Sciatic nerve (tissue), 2 donors: ENCODE measurements at regions not wholly inside any gene's neighbourhood (a gene's known extent, or its start where the extent isn't known, plus 50 kb on each side); places are given as distances from the start of the nearest gene placed in this dataset.

Experiments
- ATAC-seq: fragments of 200-7000 bp; cut with Tn5 transposase; one replicate; pipeline ENCODE4 v1.9.1; 2020; ENCODE audit warnings: mild to moderate bottlenecking, moderate library complexity
- DNase-seq: peaks from one replicate; pipeline ENCODE4 v3.0.0-alpha.2; 2020; ENCODE audit warnings: low spot score
- intact Hi-C: fragments of 100-400 bp; cut with DNase I; formaldehyde crosslinking; loops from one replicate; pipeline ENCODE4 v1.14.2; 2022
- donor health status: DM: no; HTN: no; CAD: no.
- donor health status: DM: no; HTN: no; CAD: no.

DNA sequence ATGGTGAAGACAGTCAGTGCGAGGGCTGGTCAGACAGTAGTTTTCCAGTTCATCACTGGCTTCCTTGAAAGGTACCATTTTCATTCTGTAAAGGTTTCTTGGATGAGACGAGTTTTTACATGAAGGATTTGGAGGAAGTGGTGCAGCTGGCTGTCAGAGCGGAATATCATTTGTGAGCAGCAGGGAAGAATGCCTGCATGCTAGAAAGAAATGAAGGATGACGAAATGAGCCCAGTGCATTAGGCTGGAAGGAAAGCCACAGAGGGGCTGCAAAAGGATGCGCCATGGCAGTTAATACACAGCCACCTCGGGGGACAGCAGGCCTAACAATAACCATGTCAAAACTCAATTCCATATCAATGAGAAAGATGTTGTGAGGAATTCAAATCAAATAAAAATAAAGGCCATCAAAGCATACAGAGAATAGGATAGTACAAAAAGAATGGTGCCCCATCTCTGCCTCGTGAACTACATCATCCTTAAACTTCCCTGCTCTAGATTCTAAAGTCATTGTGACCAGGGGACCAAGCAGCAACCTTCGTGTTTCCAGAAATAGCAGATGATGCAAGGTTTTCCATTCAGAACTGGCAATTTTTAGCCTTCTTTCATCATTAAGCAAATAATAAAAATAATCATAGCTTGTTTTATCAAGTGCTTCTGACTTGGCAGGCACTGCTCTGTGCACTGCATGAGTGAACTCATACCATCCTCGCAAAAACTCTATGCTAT, 504.2 kb downstream of the RFC3 start:
- DNase-seq (no peak), ATAC-seq (no peak)

DNA sequence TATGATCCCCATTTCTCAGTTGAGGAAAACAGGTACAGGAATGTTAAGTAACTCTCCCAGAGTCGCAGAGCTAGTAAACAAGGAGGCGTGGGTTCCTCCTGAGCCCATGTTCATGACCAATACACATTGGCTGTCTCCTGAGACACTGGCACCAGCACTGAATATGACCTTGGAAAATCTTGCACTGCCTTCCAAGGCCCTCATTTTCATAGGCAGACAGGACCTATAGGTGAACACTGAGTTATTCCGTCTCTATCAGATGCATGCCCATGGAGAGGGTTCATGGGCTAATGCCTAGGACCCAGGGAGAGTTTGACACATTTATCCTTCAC, 504.8 kb downstream of the RFC3 start:
- no peak for DNase-seq
- intact Hi-C loops, result no loop called here
- no peak for ATAC-seq

More for the DNA sequence above, 504.2 kb downstream of the RFC3 start:
- intact Hi-C loops, result no loop called here

DNA sequence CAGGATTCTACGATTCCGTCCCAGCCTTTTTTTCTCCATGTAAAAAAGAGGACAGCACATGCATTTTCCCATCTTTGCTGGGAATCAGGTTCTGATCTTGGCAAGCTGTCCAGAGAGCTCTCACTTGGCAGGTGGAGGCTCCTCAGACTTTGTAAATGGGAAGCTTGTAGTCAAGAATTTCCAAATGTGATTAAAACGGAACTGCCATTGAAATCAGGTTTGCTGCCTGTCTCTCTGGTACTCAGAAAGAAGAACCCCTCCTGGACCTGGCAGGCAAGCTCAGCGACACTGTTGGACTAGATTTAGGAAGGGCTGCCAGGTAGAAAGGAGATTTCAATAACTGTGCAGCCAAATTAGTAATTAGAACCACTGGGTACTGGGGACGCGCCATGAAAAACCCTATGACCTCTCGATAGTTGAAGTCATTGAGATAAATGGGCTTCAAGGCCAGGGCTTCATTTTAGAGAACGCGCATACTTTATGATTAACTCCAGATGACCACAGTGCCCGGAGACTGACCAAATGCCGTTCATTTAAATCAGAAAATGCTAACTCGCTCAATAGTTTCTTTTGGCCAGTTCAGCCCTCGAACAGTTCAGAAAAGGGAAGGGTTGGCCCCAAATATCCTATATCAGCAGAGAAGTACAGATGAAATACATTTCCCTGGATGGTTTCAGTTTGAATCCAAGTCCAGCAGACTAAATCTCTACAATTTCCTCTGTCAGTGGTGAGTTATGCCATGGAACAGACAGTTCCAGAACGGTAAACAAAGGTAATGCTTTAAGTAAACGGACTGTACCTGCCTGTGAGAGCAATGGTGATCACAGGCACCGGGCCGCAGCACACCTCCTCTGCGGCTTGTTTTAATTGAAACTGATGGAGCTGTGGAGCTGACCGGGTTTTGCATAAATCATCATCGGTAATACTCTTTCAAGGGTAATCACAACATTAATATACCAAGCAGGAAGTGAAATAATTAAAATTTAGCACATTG, 517.4 kb downstream of the RFC3 start:
- intact Hi-C loops, result no loop called here
- DNase-seq (no peak), ATAC-seq (no peak)

DNA sequence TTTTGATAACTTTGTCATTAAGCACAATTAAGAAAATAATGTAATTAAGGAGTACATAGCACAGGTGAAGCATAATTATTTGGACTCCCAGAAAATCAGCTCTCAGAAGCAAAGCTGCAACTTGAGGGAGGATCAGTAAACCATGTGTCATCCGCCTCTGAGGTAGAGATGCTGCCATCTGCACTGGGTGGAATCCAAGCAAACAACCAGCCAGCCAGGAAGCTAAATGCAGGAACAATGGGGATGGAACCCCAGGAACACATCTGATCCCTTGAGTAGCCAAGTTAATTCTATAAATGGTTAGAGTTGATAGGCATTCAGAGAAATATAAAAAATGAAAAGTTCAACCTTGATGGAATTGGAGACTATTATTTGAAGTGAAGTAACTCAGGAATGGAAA, 520.2 kb downstream of the RFC3 start:
- ATAC-seq (no peak), DNase-seq (no peak)
- intact Hi-C loops, result no loop called here

DNA sequence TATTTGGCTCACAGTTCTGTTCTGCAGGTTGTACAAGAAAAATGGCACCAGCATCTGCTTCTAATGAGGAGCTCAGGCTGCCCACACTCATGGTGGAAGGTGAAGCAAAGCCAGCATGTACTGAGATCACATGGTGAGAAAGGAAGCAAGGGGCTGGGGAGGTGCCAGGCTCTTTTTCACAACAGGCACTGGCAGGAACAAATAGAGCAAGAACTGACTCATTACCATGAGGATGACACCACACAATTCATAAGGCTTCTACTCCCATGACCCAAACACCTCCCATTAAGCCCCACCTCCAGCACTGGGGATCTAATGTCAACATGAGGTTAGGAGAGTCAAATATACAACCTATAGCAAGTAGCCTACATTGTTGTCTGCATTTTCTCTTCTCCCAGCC, 522.6 kb downstream of the RFC3 start:
- intact Hi-C loops, result no loop called here
- ATAC-seq (no peak), DNase-seq (no peak)

DNA sequence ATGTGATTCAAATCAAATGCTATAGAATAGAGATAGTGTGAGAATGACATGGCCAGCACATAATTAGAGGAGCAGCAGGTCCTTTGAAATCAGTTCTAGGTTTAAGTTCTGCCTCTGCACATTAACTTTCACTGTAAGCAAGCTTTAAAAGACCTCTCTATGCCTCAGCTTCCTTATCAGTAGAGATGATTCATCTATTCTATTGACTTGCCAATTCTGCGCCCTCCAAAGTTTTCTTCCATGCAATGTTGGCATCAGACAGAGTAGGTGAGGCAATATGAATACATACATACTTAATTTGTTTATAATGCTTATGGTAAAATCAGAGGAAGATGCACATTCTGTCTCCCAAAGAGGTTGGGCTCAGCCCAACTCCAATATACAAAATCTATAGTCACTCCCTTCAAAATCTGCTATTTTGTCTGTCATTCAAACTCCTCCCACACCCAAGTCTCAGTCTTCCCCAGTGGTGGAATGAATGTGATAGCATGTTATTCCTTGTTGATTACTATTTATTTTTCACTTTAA, 525.5 kb downstream of the RFC3 start:
- no peak for DNase-seq
- intact Hi-C loops, result no loop called here
- ATAC-seq, result no peak

DNA sequence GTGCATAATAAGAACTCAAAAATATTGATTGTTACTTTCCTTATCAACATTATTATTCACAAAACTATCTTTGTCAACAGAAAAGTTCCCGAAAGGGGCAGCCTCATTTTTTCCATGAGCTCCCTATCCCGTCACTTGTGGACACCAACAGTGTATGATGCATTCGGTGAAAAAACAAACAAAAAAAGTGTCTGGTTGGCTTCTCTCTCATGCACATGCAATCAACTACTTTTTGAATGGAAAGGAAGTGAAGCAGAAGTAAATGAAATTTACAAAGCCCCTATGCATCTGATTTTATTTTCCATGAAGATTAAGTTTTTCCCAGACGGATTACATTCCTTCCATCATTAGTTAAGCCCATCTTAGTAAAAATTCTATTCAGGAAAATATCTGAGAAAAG, 526.9 kb downstream of the RFC3 start:
- intact Hi-C loops, result no loop called here
- DNase-seq, result no peak
- no peak for ATAC-seq

DNA sequence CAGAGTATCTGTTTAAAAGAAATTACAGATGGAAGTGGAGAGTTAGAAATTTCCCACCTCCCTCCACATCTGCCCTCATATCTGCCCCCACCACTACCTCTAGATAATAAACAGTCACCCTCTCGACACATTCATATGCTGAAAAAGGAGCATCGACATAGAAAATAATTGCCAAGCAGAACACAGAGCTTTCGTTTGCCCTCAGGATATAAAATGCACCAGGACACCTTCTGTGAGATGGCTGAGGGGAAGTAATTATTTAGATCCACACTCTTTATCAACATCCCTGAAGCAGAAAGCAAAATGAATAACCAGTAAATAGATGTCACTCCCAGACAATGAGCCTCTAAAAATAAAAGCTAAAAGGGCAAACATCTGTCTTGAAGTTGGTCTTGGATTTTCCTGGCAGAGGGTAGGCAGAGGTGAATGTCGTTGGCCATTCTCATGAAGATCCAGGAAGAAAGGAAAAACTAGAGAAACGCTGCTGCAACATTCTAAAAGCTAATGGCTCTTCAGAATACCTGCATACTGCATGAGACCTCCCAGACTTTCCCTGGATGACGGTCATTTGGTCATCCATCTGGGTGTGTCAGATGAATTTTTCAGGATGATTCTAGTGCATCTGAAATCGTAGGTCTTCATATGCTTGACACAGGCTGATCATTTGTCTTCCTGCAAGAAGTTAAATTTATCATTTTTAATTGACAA, 527.5 kb downstream of the RFC3 start:
- intact Hi-C loops, result no loop called here
- DNase-seq, result no peak
- no peak for ATAC-seq

DNA sequence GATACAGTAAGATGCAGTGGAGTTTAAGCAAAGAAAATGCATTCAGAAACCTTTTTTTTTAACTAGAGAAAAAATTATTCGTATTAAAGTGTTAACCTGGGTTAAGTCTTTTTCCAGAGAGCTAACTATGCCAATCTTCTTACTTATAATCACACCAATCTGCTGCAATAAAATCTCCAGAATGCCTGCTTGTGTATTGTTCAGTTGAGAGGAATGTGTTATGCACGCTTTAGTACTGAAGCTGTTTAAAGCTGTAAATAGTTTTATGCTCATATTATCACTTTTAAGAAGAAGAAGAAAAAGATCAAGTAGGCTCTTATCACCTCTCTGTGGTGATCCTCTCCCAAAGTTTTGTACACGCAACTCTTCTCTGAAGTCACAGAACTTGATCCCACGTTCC, 528.7 kb downstream of the RFC3 start:
- no peak for ATAC-seq
- intact Hi-C loops, result no loop called here
- no peak for DNase-seq

DNA sequence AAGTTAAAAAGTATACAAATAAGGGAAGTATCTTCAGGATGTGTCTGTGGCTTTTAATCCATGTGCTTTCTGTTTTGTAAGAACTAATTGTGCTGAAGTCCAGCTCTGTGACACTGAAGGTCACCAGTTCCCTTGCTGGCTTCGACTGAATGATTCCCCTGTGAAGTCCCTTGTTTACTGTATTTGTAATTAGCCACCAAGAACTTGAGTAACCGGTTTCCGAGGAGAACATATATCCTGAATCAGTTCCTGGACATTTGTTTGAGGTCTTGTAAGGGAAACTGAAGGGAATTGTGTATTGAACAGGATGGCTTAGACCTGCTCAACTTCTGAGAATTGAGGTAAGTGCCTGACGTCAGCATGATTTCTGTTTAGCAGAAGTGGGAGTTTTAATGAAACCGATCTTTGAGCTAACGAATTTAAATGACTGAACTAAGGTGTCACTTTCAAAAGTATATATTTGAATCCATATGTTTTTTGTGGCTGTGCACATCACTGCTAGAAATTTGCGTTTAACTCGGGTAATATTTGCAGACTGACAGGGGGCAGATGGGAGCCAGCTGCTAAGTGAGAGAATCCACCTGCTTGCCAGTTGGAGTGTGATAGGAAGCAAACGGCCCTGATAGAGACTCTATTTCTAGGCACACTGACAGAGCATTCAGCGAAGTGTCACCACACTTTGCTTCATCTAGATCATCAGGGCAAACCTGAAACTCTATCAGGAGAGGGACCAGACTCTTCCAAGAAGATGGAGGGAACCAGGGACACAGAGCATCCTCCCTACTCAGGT, 530.0 kb downstream of the RFC3 start:
- intact Hi-C loops, result no loop called here
- DNase-seq, result no peak
- peak; percentile 84 for ATAC-seq

DNA sequence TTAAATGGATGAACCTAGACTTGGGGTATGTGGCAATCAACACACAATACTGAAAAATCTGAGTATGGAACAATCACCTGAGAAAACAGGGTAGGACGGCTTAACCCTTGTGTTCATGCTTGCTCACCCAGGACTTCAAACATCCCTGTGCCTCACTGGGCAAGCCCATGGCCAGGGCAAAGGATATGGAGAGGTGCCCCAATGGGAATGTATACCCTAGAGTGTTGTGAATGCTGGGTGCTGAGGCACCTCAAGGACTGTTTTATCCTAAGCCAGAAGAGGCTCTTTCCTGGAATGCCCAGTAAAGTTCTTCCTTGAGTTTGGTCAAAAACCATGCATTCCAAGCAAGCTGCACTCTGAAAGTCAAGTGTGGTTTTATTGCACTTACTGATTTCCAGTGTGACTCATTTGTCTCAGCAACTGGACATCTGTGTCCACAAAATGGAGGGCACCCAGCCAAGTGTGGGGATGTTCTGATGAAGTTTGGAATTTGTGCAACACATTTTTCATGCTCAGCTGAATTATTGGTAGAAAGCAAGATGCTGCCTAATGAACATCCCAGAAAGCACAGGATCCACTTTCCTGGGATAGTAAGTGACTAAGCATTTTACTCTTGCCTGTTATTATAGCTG, 531.3 kb downstream of the RFC3 start:
- intact Hi-C loops, result no loop called here
- ATAC-seq, result peak; percentile 79
- DNase-seq, result peak; percentile 86

DNA sequence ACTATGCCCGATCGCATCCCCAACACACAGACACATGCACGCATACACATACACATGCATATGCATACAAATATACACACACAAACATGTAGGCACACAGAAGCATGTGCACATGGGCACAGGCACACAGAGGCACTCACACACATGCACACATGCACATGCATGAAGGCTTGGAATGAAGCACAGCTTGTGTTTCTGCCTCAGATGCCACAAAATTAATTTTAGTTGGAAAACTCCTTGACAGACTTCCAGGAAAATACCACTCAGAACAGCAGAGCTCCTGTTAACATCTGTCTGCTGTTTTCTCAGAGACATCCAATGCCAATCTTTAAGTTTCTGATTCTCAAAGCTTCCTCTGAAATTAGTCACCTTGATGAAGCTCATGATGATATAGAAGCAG, 532.7 kb downstream of the RFC3 start:
- ATAC-seq (no peak), DNase-seq (no peak)
- intact Hi-C loops, result no loop called here

DNA sequence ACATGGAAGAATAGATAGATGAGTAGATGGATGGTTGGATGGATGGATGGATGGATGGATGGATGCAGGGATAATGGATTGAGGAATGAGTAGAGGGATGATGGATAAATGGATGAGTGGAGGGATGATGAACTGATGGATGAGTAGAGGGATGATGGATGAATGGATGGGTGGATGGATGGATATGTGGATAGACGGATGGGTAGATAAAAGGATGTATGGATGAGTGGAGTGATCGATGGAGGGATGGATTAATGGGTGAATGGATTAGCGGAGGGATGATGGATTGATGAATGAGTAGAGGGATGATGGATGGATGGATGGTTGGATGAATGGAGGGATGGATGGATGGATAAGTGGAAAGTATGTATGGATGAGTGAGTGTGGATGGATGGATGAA, 533.2 kb downstream of the RFC3 start:
- no peak for ATAC-seq
- intact Hi-C loops, result no loop called here

DNA sequence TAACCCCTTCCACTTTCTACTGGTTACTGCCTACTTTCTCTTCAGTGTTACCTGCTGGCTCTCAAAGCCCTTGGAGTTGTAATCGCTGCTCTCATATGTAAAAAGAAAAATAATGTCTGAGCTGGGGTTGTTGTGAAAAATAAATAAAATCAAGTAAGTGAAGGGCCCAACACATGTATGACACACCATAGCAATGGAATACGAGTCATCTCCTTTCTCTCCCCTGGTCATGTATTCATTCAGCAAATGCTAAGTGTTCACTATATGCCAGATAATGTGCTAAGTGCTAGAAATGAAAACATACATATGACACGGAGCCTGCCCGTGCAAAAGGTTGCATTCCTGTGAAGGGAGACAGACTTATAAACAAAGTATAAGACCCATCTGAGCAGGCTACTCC, 535.0 kb downstream of the RFC3 start:
- intact Hi-C loops, result no loop called here
- no peak for DNase-seq
- ATAC-seq, result no peak

More for the DNA sequence above, 533.2 kb downstream of the RFC3 start:
- DNase-seq, result no peak

DNA sequence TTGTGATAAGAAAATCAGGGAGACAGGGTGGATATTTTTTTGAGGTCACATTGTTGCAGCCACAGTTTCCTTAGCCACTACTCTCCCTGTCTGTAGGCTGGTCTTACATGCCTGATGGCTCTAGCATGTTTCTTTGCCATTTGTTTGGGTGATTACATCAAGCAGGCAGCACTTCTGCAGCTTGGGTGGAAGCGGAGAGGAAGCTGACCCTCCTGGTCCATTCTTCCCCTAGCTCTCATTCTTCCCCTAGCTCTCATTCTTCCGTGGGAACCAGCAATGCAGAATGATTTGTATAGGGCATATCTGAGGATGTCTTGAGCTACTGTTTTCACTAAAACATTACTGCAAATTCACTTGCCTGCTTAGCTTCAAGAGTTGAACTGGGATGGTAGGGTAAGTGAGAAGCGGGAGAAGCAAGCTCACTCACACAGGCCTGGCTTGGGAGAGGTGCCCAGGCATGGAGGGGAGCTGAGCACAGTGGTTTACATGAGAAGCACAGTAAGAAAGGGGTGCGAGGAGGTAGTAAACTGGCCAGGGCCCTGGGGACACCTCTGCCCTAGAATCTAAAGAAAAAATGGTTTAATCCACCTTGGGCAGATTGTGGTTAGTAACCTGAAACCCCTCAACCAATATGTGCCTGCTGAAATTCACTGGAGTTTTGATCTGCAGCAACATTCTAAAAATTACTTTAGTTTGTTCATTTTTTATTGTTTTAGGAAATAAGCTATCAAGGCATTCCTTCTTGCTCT, 538.9 kb downstream of the RFC3 start:
- intact Hi-C loops, result no loop called here
- ATAC-seq, result no peak
- DNase-seq, result no peak

DNA sequence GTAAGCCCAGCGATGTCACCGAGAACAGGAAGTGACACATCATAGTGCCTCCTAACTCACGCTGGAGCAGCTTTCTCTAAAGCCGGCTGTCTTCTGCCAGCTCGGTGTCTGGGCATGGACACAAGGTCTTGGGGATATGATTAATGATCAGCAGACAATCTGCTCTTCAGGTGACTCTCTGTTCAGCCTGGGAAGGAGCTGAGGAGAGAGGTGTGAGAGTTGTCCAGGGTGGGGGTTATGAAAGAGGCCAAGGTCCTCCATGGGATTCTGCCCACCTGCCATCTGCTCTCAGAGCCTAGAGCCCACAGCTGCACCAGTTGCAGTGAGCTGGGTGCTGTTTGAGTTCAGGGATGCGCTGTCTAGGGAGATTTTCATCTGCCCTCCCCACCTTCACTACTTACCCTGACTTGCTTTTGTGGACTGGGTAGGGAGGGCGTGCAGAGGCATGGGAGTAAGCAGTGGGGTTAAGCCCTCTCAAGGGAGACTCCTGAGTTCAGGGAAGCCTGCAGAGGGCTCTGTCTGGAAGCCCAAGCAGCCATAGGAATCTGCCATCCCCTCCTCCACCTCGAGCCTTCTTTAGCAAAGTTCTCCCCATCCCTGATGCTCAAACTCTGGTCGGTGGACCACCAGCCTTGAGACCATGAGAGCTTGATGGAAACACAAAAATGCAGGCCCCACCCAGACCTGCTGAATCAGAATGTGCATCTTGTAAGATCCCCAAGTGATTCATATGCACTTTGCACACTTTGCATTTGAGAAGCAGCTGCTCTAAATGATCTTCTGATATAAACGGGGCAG, 539.7 kb downstream of the RFC3 start:
- intact Hi-C loops, result no loop called here
- no peak for DNase-seq
- ATAC-seq, result no peak
